Activated T-cell treated with anti-CD3 and anti-CD28 coated beads, Interleukin-2, amount 50 U/mL, for 4 hours (primary cell): ENCODE measurements at regions not wholly inside any gene's neighbourhood (a gene's known extent, or its start where the extent isn't known, plus 50 kb on each side); places are given as distances from the start of the nearest gene placed in this dataset.
"Not testable (repeated sequence)": the region's sequence is repeated elsewhere in the genome, so short reads cannot be mapped to it uniquely, and the experiment has no call there.

Source experiments
- ATAC-seq, 2 donors: fragments of 200-7000 bp; cut with Tn5 transposase; one replicate each; pipeline ENCODE4 v1.10.0; 2021
- DNase-seq: peaks from one replicate; pipeline ENCODE4 v3.0.0-alpha.2; 2020
- H3K27me3 Mint-ChIP-seq: one replicate; pipeline ENCODE4 v1.8.0; 2021; ENCODE audit warnings: low read depth, mixed read lengths
- H3K36me3 Mint-ChIP-seq: one replicate; pipeline ENCODE4 v1.8.0; 2022; ENCODE audit warnings: mixed read lengths; ENCODE audit not compliant: insufficient read depth
- H3K4me1 Mint-ChIP-seq: one replicate; pipeline ENCODE4 v1.8.0; 2021; ENCODE audit warnings: low read depth, mixed read lengths
- H3K4me3 Mint-ChIP-seq: one replicate; pipeline ENCODE4 v1.8.0; 2021; ENCODE audit warnings: mild to moderate bottlenecking, moderate library complexity, mixed read lengths
- H3K9me3 Mint-ChIP-seq: one replicate; pipeline ENCODE4 v1.8.0; 2021; ENCODE audit warnings: mixed read lengths

GRCh38 chr11:11715075-11715474 lies 93.3 kb upstream of the GALNT18 start:
- not testable (repeated sequence) for H3K9me3 Mint-ChIP-seq, H3K36me3 Mint-ChIP-seq, H3K4me1 Mint-ChIP-seq, ATAC-seq, DNase-seq, H3K4me3 Mint-ChIP-seq
- peaks cover 14% of the 10 kb centered on the region for H3K27me3 Mint-ChIP-seq

DNA sequence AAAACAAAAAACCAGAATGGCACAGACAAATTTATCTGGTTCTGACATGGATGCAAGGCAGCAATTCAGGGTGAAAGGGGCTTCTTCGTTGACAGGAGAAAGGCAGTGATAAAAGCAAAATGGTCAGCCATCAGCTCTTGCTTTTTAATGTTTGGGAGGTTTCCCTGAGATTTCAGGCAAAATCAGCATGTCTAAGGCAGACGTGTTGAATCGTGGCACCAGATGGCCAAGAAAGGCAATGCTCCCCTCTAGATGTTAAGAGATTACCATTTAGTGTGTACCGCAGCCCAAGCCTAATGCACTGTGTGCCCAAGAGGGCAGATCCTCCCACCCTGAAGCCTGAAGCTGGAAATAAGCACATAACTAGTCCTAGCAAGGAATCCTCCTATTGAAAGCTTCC lies 88.8 kb upstream of the GALNT18 start:
- no peak overlapping the region for H3K4me3 Mint-ChIP-seq
- no peaks in the 10 kb centered on the region for H3K4me1 Mint-ChIP-seq
- ATAC-seq (no peak), DNase-seq (no peak)
- peaks cover 4% of the 10 kb centered on the region for H3K9me3 Mint-ChIP-seq
- H3K36me3 Mint-ChIP-seq: no peaks in the 10 kb centered on the region
- peaks cover 4% of the 10 kb centered on the region for H3K27me3 Mint-ChIP-seq

DNA sequence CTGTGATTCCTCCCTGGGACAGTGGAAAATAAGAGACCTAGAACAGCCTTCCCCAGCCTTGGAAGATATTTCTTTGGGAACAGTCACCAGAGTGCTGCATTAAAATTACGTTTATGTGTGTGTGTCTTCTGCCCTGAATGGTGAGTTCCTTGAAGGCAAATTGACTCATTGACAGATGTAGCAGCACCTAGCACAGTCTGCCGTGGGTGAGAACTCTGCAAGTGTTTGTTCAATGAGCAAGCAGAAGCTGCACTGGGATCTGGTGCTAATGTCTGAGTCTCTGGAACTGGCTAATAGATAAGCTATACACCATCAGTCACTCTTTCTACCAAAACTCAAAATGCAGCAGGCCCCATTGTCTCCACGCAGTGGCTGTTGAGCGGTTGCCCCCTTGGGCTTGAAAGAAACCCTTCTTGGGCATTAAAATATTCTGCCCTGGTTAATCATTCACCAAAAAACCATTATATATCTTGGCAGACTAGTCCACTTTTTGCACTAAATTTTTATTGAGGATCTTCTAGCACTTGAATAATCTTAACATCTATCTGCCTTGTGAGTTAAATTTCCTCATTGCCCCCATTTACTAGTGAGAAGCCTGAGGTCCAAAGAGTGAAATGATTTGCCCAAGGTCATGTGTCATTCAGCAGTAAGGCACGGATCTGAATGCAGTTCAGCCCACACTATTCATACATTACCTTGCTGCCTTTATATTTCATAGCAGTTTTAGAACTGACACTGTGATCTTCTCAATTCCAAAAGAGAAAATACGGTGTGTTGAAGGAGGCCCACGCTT lies 87.8 kb upstream of the GALNT18 start:
- DNase-seq (no peak), ATAC-seq (no peak)
- peaks cover 2% of the 10 kb centered on the region for H3K9me3 Mint-ChIP-seq
- H3K27me3 Mint-ChIP-seq: peaks cover 7% of the 10 kb centered on the region
- H3K4me1 Mint-ChIP-seq: no peaks in the 10 kb centered on the region
- H3K36me3 Mint-ChIP-seq: no peaks in the 10 kb centered on the region
- H3K4me3 Mint-ChIP-seq: no peak overlapping the region

DNA sequence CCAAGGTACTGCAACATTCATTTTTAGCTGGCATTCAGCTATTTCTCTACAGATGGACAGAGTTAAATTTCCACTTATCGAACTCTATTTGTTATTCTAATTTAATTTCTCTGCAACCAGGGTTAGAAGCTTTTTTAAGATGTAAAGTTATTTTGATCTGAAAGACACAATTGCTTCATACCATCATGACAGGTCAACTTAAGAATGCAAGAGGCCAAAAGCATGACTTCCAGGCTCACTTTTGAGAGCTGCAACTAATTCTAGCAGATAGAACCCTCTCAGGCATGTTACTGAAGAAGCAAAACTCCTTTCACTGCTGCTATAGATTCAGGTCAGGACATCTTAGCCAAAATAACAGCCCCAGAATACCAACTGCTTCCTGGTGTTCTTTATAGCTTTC lies 86.5 kb upstream of the GALNT18 start:
- ATAC-seq (no peak), DNase-seq (no peak)
- Mint-ChIP-seq H3K27me3 (peaks cover 6% of the 10 kb centered on the region), H3K4me3 (no peak overlapping the region), H3K4me1 (no peaks in the 10 kb centered on the region), H3K9me3 (no peaks in the 10 kb centered on the region), H3K36me3 (no peaks in the 10 kb centered on the region)

GRCh38 chr11:11706028-11706427 lies 84.2 kb upstream of the GALNT18 start:
- Mint-ChIP-seq H3K9me3 (no peaks in the 10 kb centered on the region), H3K4me3 (no peak overlapping the region), H3K36me3 (no peaks in the 10 kb centered on the region), H3K27me3 (peaks cover 6% of the 10 kb centered on the region), H3K4me1 (no peaks in the 10 kb centered on the region)
- no peak for ATAC-seq
- no peak for DNase-seq

GRCh38 chr11:11703885-11704284 lies 82.1 kb upstream of the GALNT18 start:
- H3K4me1 Mint-ChIP-seq: no peaks in the 10 kb centered on the region
- DNase-seq (no peak), ATAC-seq (no peak)
- no peaks in the 10 kb centered on the region for H3K9me3 Mint-ChIP-seq
- H3K36me3 Mint-ChIP-seq: no peaks in the 10 kb centered on the region
- H3K27me3 Mint-ChIP-seq: peaks cover 12% of the 10 kb centered on the region
- H3K4me3 Mint-ChIP-seq: no peak overlapping the region

DNA sequence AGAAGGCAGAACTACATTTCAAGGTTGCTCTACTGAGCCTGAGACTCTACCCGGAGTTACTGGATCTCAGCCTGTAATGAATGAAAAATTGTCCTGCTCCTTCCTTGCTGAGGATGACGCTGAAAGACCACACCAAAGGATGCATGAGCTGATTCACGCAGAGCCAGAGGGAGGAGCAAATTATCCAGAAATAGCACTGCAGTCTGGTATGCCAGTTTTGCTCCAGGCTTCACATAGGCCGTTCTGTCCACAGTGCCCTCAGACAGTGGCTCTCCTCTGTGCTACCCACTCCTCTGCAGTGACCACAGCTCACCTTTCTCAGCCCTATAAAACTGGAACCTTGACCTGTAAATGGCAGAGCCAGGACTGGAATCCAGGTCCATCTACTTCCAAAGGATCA lies 79.3 kb upstream of the GALNT18 start:
- Mint-ChIP-seq H3K9me3 (no peaks in the 10 kb centered on the region), H3K36me3 (no peaks in the 10 kb centered on the region), H3K27me3 (peaks cover 12% of the 10 kb centered on the region), H3K4me3 (no peak overlapping the region), H3K4me1 (no peaks in the 10 kb centered on the region)
- DNase-seq (no peak), ATAC-seq (no peak)

- H3K4me1 Mint-ChIP-seq: no peaks in the 10 kb centered on the region
- H3K9me3 Mint-ChIP-seq: no peaks in the 10 kb centered on the region
- H3K36me3 Mint-ChIP-seq: no peaks in the 10 kb centered on the region
- no peak for DNase-seq
- H3K4me3 Mint-ChIP-seq: no peak overlapping the region
- no peak for ATAC-seq
- peaks cover 7% of the 10 kb centered on the region for H3K27me3 Mint-ChIP-seq
These were observed 76.0 kb upstream of the GALNT18 start for GRCh38 chr11:11697796-11698195.

DNA sequence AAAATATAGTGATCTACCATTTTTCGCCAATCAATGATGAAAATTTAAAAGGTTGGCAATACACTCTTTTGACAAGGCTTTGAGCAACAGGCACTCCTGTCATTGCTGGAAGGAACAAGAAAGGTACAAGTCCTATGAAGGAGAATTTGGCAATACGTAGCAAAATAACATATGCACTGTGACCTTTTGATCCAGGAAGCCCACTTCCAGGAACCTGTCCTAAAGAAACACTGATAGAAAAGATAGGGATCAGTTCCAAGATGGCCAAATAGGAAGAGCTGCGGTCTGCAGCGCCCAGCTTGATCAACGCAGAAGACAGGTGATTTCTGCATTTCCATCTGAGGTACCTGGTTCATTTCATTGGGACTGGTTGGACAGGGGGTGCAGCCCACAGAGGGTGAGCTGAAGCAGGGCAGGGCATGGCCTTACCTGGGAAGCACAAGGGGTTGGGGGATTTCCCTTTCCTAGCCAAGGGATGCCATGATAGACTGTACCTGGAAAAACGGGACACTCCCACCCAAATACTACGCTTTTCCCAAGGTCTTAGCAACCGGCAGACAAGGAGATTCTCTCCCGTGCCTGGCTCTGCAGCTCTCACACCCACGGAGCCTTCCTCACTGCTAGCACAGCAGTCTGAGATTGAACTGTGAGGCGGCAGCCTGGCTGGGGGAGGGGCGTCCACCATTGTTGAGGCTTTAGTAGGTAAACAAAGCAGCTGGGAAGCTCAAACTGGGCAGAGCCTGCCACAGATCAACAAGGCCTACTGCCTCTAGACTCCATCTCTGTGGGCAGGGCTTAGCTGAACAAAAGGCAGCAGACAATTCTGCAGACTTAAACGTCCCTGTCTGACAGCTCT lies 69.7 kb upstream of the GALNT18 start:
- Mint-ChIP-seq H3K4me1 (no peaks in the 10 kb centered on the region), H3K36me3 (no peaks in the 10 kb centered on the region), H3K27me3 (peaks cover 11% of the 10 kb centered on the region), H3K4me3 (no peak overlapping the region), H3K9me3 (no peaks in the 10 kb centered on the region)
- ATAC-seq (no peak), DNase-seq (no peak)

DNA sequence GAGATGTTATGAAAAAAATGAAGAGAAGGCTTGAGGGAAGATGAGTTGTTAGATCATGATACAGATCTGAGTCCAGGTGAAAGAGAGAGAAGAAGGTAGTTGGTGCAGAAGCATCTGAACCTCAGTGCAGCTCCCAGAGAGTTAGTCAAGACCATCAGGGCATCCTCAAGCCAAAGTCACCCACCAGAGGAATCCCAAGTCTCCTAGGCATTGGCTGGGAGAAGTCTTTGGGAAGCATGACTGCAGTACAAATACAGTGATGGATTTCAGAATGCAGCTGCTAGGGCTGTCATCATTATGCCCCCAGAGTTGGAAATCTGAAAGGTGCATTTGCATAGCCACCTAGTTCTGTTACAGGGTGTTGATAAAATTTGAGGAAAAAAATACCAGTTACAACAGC lies 59.7 kb upstream of the GALNT18 start:
- H3K9me3 Mint-ChIP-seq: peaks cover 3% of the 10 kb centered on the region
- peaks cover 34% of the 10 kb centered on the region for H3K27me3 Mint-ChIP-seq
- ATAC-seq: no peak
- no peaks in the 10 kb centered on the region for H3K36me3 Mint-ChIP-seq
- no peaks in the 10 kb centered on the region for H3K4me1 Mint-ChIP-seq
- no peak overlapping the region for H3K4me3 Mint-ChIP-seq
- DNase-seq: no peak

GRCh38 chr11:11677672-11678356 lies 56.0 kb upstream of the GALNT18 start:
- Mint-ChIP-seq H3K36me3 (no peaks in the 10 kb centered on the region), H3K27me3 (peaks cover 30% of the 10 kb centered on the region), H3K9me3 (no peaks in the 10 kb centered on the region), H3K4me3 (no peak overlapping the region), H3K4me1 (no peaks in the 10 kb centered on the region)
- DNase-seq (no peak), ATAC-seq (no peak)

DNA sequence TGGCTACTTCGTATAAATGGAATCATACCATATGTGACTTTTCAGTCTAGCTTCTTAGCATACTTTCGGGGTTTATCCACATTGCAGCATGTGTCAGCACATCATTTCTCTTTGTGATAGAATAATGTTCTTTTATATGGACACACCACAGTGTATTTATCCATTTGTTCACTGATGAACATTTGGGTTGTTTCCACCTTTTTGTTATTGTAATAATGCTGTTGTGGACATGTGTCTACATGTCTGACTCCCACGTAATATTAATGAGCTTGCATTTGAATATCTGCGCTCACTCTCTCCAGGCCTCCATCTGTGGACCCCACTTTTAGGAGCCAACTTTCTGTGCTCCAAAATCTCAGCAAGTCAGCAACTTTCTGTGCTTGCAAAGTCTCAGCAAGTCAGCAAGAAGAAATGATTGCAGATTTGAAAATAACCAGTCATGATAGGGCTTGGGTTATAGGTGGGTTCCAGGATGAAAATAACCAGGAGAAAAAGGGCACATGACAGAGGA lies 53.9 kb upstream of the GALNT18 start:
- ATAC-seq: no peak

DNA sequence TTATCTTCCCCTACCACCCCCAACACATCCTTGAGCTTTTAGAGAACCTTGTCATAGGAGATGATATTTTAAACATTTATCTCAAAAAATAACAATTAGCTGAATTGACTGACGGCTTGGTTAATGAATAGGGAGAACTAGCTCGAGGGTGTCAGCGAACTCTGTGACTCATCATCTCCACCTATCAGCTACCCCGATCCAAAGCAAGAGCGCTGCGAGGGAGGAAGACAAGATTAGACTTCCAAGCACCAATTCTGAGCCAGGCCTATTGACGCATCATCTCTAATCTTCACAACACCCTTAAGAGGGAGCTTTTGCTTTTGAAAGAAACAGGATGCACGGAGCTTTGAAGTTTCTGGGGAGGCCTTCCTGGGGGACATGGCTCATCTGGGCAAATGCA lies 51.0 kb upstream of the GALNT18 start:
- ATAC-seq (no peak), DNase-seq (no peak)
- peaks cover 17% of the 10 kb centered on the region for H3K27me3 Mint-ChIP-seq
- H3K4me1 Mint-ChIP-seq: no peaks in the 10 kb centered on the region
- H3K36me3 Mint-ChIP-seq: no peaks in the 10 kb centered on the region
- H3K4me3 Mint-ChIP-seq: no peak overlapping the region
- H3K9me3 Mint-ChIP-seq: no peaks in the 10 kb centered on the region

More for the DNA sequence above, 53.9 kb upstream of the GALNT18 start:
- H3K36me3 Mint-ChIP-seq: no peaks in the 10 kb centered on the region
- peaks cover 23% of the 10 kb centered on the region for H3K27me3 Mint-ChIP-seq
- H3K4me1 Mint-ChIP-seq: no peaks in the 10 kb centered on the region
- H3K4me3 Mint-ChIP-seq: no peak overlapping the region
- DNase-seq: no peak
- no peaks in the 10 kb centered on the region for H3K9me3 Mint-ChIP-seq

DNA sequence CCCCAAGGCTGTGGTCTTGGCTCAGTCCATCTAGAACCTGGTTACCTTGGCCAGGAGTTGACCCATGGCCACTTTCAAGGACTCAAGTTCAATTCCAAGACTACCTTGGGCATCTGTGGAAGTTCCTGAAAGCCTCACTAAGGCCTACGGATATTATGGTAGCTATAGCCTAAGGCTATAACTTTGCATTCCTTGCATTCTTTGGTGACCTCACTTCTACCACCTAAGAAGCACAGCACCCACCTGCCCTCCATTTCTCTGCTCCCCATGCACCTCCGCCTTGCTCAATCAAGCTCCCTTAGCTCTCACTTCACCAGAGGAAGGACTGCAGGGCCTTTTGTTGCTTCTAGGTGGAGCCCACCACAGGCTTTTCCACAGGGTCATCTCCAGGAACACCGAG lies 50.3 kb upstream of the GALNT18 start:
- H3K36me3 Mint-ChIP-seq: no peaks in the 10 kb centered on the region
- H3K4me3 Mint-ChIP-seq: no peak overlapping the region
- H3K4me1 Mint-ChIP-seq: no peaks in the 10 kb centered on the region
- H3K27me3 Mint-ChIP-seq: peaks cover 19% of the 10 kb centered on the region
- ATAC-seq (no peak), DNase-seq (no peak)
- H3K9me3 Mint-ChIP-seq: no peaks in the 10 kb centered on the region
